NCI-H82 treated with DMSO at 0.1 percent for 48 hours (cell line): ENCODE measurements at regions not wholly inside any gene's neighbourhood (a gene's known extent, or its start where the extent isn't known, plus 50 kb on each side); places are given as distances from the start of the nearest gene placed in this dataset.

Source experiments
- DNase-seq: peaks from one replicate; lab custom pipeline; 2025; ENCODE audit not compliant: unreplicated experiment; lab: John Stamatoyannopoulos, UW

DNA sequence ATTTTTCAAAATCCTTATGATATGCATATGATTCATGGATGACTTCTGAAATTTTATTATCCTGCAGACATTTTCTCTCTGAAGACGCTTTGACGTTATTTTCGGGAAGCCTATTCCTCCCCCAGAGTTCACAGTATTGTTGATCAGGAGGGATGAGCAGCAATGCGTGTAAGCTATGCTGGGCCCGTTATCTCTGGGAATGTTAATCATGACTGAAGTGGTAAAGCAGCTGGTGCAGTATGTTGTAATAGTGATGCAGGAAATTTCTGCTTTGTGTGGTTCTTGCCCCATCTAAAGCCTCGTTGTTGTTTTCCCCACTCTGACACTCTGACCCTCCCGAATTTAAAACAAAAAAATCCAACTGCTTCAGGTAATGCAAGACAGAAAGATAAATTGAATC lies 1797.8 kb upstream of the WWC1 start:
- no peak for DNase-seq

DNA sequence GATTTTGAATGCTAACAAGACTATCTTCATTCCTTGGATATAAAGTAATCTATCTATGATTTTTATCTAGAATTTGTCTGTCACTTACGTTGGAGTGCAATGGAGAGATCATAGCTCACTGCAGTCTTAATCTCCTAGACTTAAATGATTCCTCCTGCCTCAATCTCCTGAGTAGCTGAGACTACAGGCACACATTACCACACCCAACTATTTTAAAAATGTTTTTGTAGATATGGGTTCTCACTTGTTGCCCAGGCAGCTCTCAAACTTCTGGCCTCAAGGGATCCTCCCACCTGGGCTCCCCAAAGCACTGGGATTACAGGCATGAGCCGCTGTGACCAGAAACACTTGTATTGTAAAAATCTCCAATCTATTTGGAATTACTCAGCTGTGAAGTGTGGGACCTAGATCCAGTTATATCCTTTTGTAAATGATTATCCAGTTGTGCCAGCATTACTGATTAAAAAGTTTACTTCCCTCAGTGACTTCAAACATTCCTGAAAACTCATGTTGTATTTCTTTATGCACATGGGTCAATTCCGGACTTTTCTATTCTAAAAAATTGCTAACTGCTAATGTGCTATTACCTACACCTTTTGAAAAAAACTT lies 1793.8 kb upstream of the WWC1 start:
- DNase-seq: no peak

DNA sequence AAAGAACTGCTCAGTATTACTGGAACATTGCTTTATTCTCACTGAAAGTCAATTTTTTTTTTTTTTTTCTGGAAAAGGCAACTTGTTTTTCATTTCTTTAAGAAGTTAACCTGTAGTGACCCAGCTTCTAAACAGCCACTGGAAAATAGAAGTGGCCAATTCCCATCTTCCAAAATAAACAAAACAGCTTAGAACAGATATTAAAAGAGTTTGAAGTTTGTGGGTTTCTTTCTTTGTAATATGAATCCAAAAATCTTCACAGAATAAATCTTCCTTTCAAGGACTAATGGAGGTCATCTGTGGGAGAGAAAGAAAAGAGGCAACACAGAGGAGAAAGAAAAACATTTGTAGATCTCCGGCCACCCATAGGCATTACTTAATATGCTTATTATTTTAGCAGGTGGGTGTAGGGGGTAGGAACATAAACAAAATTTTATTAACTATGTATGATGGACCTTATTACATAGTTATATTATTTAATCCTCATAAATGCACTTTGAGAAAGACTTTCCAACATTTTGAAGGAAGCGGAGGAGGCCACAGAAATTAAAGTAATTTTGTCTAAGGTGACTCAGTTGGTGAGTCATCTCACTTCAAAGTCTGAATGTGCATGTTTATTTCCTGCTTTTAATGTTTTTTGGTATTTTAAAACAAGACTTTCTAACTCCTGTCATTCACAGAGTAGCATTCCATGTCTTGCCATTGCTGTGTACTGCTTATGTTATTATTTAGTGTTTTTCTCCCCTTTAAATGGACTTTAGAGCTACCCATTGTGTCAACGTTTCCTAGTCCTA lies 1791.8 kb upstream of the WWC1 start:
- no peak for DNase-seq

DNA sequence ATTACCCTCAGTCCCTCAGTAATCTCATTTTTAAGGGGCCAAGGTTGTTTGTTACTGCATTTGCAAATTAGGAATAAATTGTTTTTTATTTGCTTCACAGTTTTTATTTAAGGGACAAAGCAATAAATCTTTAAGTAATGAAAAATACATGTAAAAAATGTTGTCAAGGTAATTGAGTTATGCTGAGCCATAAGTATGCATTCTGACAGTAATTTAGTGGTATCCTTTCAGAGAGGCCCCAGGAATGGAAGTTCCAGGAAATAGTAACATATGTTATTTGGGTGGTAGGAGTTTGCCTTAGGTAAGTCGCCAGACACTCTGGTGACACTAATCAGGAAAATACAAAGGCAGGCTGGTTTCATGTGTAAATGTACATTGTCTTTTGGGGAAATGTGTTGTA lies 1787.9 kb upstream of the WWC1 start:
- DNase-seq: no peak

DNA sequence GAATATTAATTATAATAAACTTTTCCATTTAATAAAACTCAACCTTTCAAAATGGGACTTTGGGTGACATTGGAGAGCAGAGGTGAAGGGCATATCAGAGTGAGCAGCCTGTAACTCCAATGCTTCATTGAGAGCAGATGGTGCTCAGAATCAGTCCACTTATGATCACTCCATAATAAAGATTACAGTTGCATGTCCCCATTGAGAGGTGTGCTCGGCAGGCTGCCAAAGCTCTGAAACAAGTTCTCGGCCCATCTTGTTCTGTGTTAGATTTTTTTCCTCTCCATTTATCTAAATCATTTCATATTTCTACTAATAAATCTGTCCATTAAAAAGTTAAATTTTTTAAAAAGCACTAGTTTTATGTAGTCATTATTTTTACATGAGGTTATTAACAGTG lies 1786.4 kb upstream of the WWC1 start:
- DNase-seq: no peak

DNA sequence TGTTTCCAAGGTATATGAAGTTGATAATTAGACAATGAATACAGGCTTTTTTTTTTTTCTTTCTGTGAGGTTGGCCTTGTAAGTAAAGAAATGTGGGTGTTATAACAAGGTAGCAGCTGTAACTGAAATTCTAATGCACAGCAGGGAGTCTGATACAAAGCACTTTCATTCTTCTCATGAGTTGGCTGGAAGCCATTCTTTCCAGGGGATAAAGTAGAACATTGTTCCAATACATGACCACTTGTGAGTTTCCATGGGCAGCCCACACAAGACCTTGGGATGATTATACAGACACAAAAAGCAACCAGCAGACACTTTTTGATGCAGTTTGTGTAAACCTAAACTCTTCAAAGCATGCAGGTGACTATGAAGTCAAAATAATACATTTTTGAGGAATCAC lies 1785.9 kb upstream of the WWC1 start:
- no peak for DNase-seq

DNA sequence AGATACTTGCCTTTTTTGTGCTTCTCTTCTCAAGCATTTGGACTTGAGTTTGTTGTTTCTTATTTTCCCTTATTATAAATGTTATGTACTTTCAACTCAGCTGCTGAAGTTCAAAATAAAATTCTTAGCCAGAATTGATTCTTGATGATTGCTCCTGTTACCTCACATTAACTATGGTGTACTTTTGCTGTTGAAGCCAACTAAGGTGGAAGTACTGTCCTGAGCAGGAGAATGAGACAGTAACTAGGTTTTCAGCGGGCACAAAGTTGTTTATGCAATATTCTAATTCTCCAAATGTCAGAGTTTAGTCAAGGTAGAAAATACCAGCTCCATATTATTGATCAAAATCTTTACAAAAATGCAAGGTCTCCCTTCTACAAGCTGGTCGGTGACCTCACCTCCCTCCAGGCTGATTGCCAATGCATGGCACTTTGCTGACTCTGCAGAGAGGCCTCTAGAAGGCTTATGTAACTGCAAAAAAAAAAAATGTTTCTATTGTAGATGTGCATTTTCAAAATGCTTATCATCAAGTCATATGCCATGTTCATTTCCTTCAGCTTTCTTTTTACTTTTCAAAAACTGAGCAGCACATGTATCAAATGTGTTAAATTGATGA lies 1783.5 kb upstream of the WWC1 start:
- DNase-seq: no peak

DNA sequence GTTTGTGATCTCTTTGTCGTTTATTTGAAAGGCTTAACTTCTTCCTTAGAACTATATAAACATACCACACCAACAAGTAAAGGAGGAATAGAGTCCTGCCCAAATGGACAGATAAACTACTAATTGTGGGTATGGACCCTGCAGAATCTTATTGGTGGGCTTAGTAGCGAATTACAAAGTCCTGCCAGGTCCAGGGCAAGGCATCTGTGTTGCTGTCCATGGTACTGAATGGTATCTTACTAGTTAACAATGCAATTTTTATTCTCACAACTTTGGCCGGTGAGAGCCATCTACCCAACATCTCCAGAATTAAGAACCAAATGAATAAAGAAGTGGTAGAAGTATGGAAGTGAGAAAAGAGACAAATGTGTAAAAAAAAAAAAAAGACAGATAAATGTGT lies 1782.4 kb upstream of the WWC1 start:
- no peak for DNase-seq

DNA sequence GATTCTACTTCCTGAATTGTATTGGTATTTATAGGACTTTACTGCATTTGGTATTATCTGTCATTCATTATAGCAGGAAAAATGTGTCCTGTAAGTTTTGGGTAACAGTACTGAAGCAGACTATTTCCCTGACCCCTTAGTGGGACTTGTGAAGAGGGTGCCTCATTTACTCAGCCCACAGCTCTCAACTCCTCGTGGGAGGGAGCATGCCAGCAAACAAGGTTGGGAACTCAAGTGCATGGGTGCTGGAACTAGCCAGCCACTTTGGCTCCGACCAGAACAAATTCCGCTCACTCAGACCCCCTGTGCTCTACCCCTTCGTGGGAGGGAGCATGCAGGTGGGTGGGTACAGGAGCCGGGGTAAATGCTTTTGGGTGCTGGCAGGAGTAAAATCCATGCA lies 1773.5 kb upstream of the WWC1 start:
- no peak for DNase-seq

DNA sequence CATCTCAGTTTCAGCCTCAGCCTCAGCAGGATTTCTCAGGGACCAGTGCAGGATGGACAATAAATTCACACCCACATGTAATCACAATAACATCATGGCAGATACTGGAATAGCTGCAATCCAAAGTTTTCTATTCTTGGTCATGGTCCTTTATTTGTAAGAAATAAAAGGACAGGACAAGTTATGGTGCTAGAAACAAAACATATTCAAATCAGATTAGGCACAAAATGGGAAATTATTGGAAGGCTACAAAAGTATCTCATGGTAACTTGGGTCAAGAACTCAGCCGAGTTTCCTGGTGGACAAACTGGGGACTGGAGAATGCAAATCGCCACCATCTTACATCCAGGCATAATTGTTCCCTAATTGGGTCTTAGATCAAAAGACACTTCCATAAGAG lies 1768.2 kb upstream of the WWC1 start:
- no peak for DNase-seq

DNA sequence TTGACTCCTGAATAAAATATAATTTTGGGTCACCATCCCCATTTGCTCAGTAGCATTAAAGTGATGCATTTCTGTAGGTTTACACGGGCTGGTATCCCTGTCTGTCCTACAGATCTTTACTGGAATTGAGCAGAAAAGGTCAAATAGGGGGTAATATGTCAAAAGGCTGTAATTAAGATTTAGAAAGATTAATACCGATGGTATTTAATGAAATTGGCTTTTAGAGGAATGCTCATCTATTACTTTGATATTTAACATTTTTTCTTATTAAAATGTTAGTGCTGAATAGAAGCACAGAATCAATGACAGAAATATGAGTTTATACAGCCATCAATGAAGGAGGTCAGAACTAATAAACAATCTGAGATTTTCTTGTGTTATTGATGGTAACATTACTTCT lies 1762.2 kb upstream of the WWC1 start:
- no peak for DNase-seq

DNA sequence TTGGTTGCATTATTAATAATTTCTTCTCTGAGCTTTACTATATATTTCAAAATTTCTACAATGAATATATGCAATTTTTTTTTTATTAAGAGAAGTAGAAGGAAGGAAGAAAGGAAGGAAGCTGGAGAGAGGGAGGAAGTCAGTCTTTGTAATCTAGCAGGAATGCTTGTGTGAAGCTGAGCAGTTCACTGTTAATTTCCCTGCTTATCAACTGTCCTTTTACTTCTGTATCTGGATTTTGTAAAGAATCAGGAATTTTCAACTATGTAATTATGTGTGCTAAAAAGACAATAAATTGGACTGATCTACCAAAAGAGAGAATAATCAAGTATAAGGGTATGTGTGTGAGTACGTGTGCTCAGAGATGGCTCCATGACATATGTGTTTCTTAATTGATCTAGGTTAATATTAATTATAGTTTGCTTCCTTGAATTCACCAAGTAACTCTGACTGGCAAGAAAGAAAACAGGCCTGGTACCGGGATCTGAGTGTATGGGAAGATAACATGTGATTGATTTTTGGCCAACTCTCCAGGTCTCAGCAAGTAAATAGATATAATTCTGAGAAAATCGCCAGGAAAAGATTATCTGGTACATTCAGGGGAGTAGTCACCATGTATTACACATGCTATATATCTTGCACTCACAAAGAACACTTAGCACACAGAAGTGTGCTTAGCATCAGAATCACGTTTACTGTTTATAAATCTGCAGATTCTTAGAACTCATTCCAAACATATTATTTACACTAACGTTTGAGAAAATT lies 1758.8 kb upstream of the WWC1 start:
- DNase-seq: no peak

DNA sequence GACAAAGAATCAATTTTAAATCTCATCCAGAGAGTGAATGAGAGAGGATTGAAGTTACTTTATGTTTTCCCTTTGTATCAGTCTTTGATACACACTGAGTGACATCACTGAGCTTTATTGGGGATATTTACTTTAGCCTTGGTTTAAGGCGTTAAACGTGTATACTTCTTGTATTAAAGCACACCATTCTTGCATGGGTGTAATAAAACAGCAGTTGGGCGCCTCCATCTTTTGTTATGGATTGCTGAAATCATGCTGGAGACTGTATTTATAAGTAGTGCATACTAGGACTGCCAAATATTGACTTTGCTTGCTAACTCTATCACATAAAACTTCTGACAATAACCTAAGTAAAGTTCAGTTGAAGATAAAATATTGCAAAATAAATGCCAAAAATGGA lies 1755.8 kb upstream of the WWC1 start:
- no peak for DNase-seq

DNA sequence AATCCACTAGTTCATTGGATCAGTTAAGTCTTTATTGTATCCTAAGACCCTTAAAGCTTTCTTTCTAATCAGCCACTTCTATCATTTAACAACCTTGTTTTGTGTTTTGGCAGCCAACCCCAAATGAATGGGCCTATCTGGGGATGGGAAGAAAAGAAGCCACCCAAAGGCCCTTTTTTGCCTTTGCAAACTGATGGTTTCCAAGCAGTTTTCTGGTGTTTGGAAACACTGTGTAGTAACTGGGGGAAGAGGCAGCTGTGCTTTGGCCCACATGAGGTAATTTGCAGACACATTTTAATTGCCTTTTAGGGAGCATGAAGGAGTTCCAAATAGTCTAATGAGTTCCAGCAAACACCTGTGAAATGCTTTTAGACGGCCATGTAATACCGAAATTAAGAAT lies 1751.3 kb upstream of the WWC1 start:
- no peak for DNase-seq

DNA sequence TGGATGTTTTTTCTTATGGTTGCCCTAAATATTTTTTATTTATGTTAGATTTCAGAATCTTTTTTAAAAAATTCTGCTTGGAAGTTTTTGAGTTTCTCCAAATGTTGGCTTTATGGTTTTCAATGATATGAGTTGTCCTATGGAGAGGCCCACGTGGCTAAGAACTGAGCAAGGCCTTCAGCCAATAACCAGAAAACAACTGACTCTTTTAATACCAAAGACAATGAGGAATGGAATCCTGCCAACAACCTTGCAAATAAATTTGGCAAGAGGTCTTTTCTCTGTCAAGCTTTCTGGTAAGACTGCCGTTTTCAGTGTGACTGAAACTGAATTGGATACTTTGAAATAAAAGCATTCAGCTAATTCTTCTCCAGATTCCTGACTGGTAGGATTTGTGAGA lies 1740.1 kb upstream of the WWC1 start:
- no peak for DNase-seq

DNA sequence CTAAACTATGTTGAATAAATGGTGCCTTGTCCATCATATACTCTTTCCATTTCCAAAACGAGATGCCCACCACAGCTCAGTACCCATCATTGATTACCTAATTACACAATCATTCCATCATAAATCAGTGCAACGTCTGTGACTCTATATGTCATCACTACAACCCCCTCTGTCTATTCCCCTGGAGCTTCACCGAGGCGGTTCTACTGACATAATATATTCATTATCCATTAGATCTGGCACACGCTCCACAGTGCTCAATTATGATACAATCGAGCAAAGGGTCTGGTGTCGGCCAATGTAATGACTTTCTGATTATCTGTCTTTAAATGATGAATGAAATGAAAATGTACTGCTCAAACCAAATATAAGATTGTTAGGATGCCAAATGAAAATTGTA lies 1737.7 kb upstream of the WWC1 start:
- no peak for DNase-seq

DNA sequence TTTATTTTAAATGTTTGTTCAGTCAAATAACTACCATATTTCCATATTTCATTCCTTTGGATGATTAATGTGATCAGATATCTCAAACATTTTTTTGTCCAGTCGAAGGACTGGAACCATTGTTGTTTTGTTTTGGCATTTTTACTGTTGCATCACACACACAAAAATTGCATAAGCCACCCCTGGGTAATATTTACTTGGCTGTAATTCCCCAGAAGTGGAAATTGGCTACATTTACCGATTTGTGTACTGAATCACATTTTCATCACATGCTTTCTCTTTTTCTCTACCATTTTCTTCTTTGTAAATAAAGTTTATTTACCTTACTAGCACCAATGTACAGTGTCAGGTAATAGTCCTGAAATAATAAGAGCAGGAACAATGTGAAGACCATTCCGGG lies 1729.7 kb upstream of the WWC1 start:
- DNase-seq: no peak

DNA sequence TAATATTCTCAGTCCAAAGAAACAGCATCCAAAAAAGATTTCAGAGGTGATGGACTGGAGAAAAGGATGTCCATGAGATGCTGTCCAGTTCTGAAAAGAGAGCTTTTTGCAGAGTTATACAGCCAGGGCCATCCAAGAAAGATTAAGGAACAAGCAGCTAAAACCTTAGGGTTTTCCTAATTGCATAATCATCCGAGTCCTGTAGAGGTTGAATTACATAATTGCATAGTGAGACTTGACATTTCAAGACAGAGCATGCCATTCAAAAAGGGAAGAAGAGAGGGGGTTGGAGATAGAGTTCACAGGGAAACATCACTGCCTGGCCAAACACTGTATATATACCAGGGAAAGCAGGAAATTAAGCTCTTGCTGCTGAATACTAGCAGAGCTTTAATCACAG lies 1729.2 kb upstream of the WWC1 start:
- no peak for DNase-seq

DNA sequence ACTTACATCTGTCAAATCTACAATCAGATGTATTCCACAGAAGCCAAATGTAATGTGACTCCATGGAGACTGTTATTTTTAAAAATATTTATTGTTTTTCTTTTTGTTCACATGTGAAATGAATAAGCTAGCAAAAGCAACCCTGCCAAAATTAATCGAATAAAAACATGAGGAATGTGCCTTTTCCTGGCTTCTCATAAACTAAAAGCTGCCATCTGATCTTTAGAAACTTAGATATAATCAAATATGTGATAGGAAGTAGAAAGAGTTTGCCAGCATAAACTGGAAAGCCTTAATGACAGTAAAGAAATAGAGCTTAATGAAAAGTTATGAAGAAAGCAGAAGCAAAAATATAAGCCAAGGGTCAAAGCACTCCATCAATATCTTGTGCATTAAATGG lies 1724.7 kb upstream of the WWC1 start:
- DNase-seq: no peak

DNA sequence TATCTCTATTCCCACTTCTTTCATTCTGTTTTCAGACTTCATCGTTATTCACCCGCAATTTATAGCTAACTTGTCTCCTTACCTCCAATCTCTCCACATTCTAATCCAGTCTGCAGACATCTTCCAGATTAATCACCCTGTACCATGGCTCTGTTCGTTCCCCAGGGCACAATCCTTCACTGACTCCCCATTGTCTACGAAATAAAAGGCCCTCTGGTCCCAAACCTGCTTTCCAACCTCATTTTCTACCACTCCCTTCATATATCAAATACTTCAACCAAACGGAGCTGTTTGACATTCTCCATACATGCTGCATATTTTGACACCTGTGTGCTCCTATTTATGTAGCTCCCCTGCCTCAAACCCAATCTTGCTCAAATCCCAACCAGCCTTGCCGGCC lies 1720.6 kb upstream of the WWC1 start:
- no peak for DNase-seq

DNA sequence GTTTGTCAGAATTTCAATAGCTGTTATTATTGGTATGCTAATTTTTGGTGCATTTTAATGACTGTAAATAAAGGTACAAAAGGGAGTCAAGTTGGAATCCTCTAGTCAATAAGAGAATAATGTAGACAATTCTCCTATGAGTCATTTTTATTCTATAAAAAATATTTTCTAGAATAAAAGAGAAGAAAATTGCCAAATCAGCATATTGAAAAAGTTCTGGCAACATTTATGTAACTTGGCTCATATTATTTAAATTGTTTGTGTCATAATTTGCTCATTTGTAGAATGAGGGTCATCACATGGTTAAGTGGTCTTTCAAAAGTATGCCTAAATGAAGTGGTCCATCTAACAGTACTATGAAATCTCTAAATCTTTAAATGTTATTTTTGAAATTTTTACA lies 1719.8 kb upstream of the WWC1 start:
- DNase-seq: no peak

DNA sequence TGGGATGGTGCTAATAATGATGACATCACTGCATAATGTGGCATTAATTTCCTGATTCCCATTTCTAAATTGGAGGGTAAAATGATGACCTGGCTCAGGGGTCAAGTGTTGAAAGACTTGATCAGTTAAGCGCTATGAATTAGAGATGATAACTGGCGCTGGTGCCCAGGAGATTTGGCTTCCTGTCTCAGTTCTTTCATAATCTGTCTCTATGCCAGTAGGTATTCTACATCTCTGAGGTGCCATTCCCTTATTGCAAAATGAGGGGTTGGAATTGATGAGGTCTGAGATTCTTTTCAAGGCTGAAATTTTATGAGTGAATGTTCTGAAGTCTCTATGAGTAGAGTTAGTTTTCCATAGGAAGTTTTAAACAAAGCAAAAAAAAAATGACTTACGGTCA lies 1715.1 kb upstream of the WWC1 start:
- DNase-seq: no peak
